A673 (cell line): ENCODE measurements at regions not wholly inside any gene's neighbourhood (a gene's known extent, or its start where the extent isn't known, plus 50 kb on each side); places are given as distances from the start of the nearest gene placed in this dataset.

Source experiments
- BruUV-seq: library from RNA; stranded (reverse); fragments of 400-500 nt; replicated peaks from 2 replicates; lab custom pipeline; 2021; lab: Mats Ljungman, UMichigan
- CTCF ChIA-PET: fragments of 300-600 bp; sonication (Branson Sonifier 250); formaldehyde crosslinking; loops from one replicate; lab custom pipeline; 2022; ENCODE audit warnings: antibody characterized with exemption; lab: Charles Lee
- POLR2A ChIA-PET: fragments of 300-600 bp; sonication (Branson Sonifier 250); formaldehyde crosslinking; loops from one replicate; lab custom pipeline; 2022; ENCODE audit warnings: antibody characterized with exemption; ENCODE audit not compliant: low non-redundant PET; lab: Charles Lee
- DNase-seq: peaks from one replicate; pipeline ENCODE4 v3.0.0-alpha.2; 2015; ENCODE audit warnings: low spot score
- H3K27ac ChIP-seq: fragments of 200-600 bp; sonication (generic); 2 replicates; pipeline ENCODE4 v1.5.1; 2016; ENCODE audit warnings: mixed run types, low read depth, mild to moderate bottlenecking, mixed read lengths, antibody characterized with exemption, low read length; ENCODE audit not compliant: poor library complexity, severe bottlenecking
- H3K27me3 ChIP-seq: fragments of 200-600 bp; sonication (generic); replicated peaks from 2 replicates; pipeline ENCODE4 v1.6.1; 2017; ENCODE audit warnings: mixed run types, low read depth, mild to moderate bottlenecking, mixed read lengths, antibody characterized with exemption, low read length; ENCODE audit not compliant: insufficient read depth, poor library complexity
- H3K36me3 ChIP-seq: fragments of 200-600 bp; sonication (generic); 2 replicates; pipeline ENCODE4 v1.6.1; 2016; ENCODE audit warnings: mixed run types, mild to moderate bottlenecking, mixed read lengths, antibody characterized with exemption, low read length; ENCODE audit not compliant: insufficient read depth, poor library complexity, severe bottlenecking
- H3K4me1 ChIP-seq: fragments of 200-600 bp; sonication (generic); 2 replicates; pipeline ENCODE4 v1.6.1; 2017; ENCODE audit warnings: mixed run types, mild to moderate bottlenecking, mixed read lengths, antibody characterized with exemption, low read length; ENCODE audit not compliant: insufficient read depth, poor library complexity, severe bottlenecking
- H3K4me3 ChIP-seq: fragments of 200-600 bp; sonication (generic); 2 replicates; pipeline ENCODE4 v1.5.1; 2016; ENCODE audit warnings: low read depth, mixed run types, mild to moderate bottlenecking, mixed read lengths, low read length; ENCODE audit not compliant: poor library complexity, severe bottlenecking
- H3K9me3 ChIP-seq: fragments of 200-600 bp; sonication (generic); 2 replicates; pipeline ENCODE4 v1.6.1; 2016; ENCODE audit warnings: mixed run types, low read depth, mild to moderate bottlenecking, mixed read lengths, antibody characterized with exemption, low read length; ENCODE audit not compliant: poor library complexity, severe bottlenecking
- EZH2 ChIP-seq: fragments of 200-600 bp; sonication (generic); IDR thresholded peaks from 2 replicates; pipeline ENCODE4 v1.6.1; 2017; ENCODE audit warnings: borderline replicate concordance, low read depth, mild to moderate bottlenecking, mixed read lengths, antibody characterized with exemption, low read length; ENCODE audit not compliant: poor library complexity, severe bottlenecking
- intact Hi-C: fragments of 100-400 bp; cut with micrococcal nuclease; formaldehyde crosslinking; loops from one replicate; pipeline ENCODE4 v1.10.0; 2022; ENCODE audit not compliant: unreplicated experiment
- TF ChIP-seq, protein P1 (sequence below): fragments of 300-800, 200-600 bp; sonication (generic); conservative IDR thresholded peaks from 2 replicates; pipeline ENCODE4 v1.5.1; 2017; ENCODE audit warnings: low read depth, mild to moderate bottlenecking, antibody characterized with exemption, low read length, moderate library complexity, mixed read lengths

DNA sequence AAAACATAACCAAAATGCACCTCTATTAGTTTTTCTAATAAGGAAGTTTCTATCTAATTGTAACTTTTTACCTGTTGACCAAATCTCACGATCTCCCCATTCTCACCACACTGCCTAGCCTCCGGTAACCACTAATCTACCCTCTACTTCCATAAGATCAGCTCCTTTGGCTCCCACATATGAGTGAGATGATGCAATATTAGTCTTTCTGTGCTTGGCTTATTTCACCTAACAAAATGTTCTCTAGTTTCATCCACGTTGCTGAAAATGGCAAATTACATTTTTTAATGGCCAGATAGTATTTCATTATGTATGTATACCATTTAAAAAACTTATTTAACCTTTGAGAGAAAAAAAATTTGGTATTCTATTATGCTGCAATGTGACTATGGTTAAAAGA lies 379.0 kb upstream of the NXPH2 start:
- Histone ChIP-seq H3K36me3 (no peaks in the 10 kb centered on the region), H3K27me3 (no peaks in the 10 kb centered on the region), H3K4me1 (peaks cover 10% of the 10 kb centered on the region), H3K4me3 (no peak overlapping the region), H3K9me3 (no peaks in the 10 kb centered on the region), H3K27ac (no peak overlapping the region)
- no peak for DNase-seq
- TF ChIP-seq, protein P1, sequence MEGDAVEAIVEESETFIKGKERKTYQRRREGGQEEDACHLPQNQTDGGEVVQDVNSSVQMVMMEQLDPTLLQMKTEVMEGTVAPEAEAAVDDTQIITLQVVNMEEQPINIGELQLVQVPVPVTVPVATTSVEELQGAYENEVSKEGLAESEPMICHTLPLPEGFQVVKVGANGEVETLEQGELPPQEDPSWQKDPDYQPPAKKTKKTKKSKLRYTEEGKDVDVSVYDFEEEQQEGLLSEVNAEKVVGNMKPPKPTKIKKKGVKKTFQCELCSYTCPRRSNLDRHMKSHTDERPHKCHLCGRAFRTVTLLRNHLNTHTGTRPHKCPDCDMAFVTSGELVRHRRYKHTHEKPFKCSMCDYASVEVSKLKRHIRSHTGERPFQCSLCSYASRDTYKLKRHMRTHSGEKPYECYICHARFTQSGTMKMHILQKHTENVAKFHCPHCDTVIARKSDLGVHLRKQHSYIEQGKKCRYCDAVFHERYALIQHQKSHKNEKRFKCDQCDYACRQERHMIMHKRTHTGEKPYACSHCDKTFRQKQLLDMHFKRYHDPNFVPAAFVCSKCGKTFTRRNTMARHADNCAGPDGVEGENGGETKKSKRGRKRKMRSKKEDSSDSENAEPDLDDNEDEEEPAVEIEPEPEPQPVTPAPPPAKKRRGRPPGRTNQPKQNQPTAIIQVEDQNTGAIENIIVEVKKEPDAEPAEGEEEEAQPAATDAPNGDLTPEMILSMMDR, result no peak
- no peak for TF ChIP-seq EZH2
- POLR2A ChIA-PET, result no interaction called here
- BruUV-seq, result no TSS peak
- intact Hi-C loops, result no loop called here
- CTCF ChIA-PET, result no interaction called here

DNA sequence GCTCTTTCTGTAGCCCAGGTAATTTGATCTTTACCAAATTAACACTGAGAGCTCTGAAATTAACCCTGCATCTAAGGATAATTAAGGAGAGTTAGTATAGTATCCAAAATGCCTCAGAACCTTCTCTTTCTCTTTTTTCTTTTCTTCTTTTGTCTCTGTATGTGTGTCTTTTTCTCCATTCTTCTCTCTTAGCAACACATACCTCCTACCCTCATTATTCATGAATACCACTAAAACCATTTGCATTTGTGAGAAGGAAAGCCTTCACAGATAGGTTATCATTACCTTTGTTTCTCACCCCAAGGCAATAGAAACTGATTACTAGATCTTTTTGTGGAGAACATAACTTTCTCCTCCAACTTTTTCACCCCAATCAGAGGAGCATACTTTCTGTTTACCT lies 376.5 kb upstream of the NXPH2 start:
- Histone ChIP-seq H3K27ac (no peak overlapping the region), H3K4me1 (peaks cover 10% of the 10 kb centered on the region), H3K4me3 (no peak overlapping the region), H3K36me3 (no peaks in the 10 kb centered on the region), H3K9me3 (no peaks in the 10 kb centered on the region), H3K27me3 (no peaks in the 10 kb centered on the region)
- intact Hi-C loops, result no loop called here
- BruUV-seq, result no TSS peak
- POLR2A ChIA-PET, result no interaction called here
- no peak for DNase-seq
- TF ChIP-seq, protein P1, result no peak
- no peak for TF ChIP-seq EZH2
- CTCF ChIA-PET, result no interaction called here

DNA sequence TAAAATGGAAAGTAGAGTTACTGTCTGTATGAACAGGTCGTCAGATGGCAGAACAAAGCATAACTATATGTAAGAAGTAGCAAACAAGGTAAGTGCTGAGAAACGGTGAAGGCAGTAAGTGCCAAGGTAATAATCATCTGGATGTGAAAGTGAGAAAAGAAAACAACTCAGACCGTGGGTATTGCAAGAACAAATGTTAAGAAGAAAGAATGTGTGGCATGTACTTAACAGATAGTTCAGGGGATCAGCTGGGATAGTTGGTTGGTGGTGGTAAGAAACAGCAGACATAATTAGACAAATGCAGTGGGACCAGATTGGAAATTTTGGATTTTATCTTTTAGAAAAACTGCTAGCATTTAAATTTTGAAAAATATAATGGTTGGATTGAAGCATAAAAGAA lies 375.8 kb upstream of the NXPH2 start:
- ChIA-PET CTCF (no interaction called here), POLR2A (no interaction called here)
- no TSS peak for BruUV-seq
- no peak overlapping the region for H3K4me3 ChIP-seq
- H3K27ac ChIP-seq, result no peak overlapping the region
- intact Hi-C loops, result no loop called here
- peaks cover 5% of the 10 kb centered on the region for H3K4me1 ChIP-seq
- no peaks in the 10 kb centered on the region for H3K27me3 ChIP-seq
- no peaks in the 10 kb centered on the region for H3K36me3 ChIP-seq
- no peak for DNase-seq
- TF ChIP-seq, protein P1, result no peak
- TF ChIP-seq EZH2, result no peak
- no peaks in the 10 kb centered on the region for H3K9me3 ChIP-seq
